Hematopoietic multipotent progenitor cell (in vitro differentiated cells): ENCODE measurements at regions not wholly inside any gene's neighbourhood (a gene's known extent, or its start where the extent isn't known, plus 50 kb on each side); places are given as distances from the start of the nearest gene placed in this dataset.

Experiments
- DNase-seq, 3 donors: peaks; one replicate each; pipeline ENCODE4 v3.0.0-alpha.2; 2011 to 2015; ENCODE audit warnings: low read depth in 2 of 3, low spot score in 2 of 3

GRCh38 chr2:189364607-189365006 is 76.7 kb upstream of the WDR75 start:
- no peak for DNase-seq

GRCh38 chr2:189366349-189366748 is 74.9 kb upstream of the WDR75 start:
- DNase-seq, result no peak

- no peak for DNase-seq
Measured at GRCh38 chr2:189367343-189367742, 73.9 kb upstream of the WDR75 start.

- DNase-seq, result no peak
Measured at GRCh38 chr2:189369566-189369965, 71.7 kb upstream of the WDR75 start.

DNA sequence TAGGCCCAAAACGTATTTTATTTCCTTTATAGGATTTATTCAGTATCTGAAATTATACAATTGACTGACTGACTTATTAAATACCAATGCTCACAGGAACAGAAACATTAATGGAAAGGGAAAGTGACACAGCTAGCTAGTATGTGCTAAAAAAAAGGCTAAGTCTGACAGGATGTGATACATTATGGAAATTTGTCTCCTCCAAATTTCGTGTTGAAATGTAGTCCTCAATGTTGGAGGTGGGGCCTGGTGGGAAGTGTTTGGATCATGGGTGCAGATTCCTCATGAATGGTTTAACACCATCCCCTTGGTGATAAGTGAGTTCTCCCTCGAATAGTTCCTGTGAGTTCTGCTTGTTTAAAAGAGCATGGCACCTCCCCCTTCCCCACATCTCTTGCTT is 70.6 kb upstream of the WDR75 start:
- DNase-seq, result no peak

DNA sequence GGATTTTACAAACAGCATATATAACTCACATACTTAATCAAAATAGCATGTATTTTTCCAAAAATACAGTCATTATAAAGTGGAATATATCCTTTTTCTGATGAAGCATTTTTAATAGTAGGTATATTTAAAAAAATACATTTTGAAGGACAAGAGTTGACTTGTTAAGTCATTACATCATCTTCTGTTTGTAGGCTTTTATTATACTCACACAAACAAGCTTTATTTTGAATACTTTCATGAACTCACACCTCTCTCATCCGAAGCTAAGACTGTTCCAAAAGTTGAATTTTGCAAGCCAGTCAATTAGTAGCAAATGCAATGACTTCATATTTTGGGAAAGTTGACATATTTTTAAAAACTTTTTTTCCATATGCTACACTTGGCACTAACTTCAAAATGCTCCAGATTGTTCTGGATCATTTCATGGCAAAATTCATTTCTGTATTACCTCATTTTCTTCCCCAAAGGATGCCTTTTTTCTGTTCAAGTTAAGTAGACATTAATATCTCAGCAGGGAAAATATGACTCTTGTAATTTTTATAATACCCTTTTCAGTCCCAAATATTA is 68.5 kb upstream of the WDR75 start:
- DNase-seq, result no peak

DNA sequence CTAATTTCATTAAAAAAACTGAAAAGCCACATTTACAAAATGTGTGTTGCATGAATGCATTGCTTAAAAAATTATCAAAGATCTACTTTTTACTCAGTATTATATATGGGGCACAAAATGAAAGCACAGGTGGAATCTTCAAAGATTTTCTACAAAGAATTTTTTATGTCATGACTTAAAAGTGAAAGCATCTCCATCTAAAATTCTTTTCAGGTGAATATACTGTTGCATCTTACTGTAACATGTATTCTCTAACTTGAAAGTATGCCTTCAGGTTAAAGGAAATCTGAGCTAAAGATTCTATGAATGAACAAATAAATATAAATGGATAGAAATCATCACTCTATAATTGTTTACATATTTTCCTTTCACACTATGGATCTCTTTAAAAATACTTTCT is 66.8 kb upstream of the WDR75 start:
- no peak for DNase-seq

DNA sequence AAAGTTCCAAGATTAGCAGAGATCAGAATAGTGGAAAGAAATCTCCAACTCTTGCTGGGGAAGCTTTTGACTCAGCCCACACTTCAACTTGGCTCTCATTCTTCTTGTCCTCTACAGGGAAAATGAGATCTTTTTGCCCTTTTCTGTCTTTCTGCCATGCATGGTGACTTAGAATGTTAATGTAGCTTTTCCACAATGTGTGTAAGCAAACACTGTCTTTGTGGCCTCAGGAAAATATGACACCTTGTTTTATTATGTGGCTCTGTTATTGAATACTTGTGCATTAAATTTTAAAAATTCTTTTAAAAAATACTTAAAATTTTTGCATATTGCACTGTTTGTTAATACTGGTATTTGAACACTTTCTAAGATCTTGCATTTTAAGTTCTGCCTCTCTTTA is 65.4 kb upstream of the WDR75 start:
- no peak for DNase-seq

DNA sequence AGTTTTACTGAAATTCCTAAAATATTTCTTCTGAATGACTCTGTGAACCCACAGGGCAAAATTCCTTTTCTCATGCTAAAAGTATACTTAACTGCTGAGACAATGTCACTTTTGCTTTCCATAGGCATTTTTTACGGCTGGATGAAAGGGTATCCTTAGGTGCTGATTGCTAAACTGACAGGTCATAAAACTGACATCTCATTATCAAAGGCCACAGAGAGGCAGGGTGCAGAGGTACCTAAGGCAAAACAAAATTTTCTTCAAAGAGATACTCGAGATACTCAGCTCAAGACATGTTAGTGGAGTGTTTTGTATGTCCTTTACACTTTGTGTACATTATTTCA is 62.0 kb upstream of the WDR75 start:
- no peak for DNase-seq

DNA sequence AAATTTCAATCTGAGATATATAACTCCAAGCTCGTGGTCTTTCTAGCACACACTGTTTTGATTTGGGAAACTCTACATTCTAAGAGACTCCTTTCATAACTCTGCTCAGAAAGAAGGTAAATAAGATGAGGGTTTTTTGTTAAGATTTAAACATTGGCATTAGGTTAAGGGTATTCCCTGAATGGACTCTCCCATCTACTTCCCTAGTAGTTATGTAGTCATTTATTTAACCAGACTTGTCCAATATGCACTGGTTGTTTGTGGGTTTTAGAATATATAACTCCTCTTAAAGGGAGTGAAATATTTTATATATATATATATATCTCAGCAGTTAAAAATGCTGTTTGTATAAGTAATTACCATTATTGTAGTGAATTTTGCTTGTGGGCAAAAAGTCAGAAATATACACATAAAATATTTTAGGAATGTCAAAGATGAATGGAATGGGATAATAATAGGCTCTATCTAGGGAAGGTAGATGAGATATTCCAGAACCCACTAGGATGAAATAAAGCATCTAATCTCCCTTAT is 61.5 kb upstream of the WDR75 start:
- DNase-seq, result no peak

DNA sequence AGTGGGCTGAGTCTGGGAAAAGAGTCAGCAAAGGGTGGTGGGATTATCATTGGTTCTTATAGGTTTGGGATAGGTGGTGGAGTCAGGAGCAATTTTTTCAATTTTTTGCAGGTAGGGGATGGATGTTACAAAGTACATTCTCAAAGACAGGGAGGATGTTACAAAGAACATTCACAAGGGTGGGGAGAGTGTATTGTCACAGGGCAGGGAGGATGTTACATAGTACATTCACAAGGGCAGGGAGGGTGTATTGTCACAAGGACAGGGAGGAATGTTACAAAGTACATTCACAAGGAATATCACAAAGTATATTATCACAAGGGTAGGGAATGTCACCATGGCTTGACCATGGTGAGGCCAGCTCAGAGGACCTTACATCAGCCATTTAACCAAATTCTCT is 58.6 kb upstream of the WDR75 start:
- no peak for DNase-seq

GRCh38 chr2:189386741-189387140 is 54.5 kb upstream of the WDR75 start:
- DNase-seq, result no peak

DNA sequence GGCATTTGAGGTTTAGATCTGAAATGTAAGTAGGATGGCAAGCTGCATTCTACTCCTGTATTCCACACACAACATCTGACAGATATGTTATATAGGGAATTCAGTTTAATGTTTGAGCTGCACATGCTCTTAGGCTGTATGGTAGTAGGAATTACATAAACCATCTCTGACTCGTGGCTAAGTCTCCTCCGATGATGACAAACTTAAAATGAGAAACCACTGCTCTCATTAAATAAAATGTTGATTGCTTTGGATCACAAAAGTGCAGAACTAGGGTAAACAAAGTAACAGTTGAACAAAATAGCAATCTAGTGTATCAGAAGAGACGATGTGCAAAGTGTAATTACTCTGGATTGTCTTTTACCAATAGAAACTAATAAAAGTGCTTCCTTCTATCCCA is 50.1 kb upstream of the WDR75 start:
- no peak for DNase-seq
